ENCODE measurements at regions not wholly inside any gene's neighbourhood (a gene's known extent, or its start where the extent isn't known, plus 50 kb on each side); places are given as distances from the start of the nearest gene placed in this dataset.

DNA sequence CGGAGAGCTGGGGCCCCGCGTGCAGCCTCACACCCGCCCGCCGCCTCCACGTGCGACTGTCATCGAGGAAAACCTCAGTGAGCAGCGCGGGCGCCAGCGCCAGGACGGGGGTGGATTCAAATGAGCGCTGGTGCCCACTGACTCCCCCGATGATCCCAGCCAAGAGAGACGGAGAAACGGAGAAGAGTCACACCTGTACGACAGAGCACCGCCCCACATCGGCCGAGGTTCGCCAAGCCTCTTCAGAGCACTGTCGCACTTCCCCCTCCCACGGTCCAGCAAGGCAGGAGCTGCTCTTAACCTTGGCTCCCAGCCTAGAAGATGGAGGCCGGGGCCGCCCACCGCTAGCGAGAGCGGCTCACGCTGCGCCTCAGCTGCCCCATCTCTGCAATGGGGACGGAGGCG is 130.9 kb upstream of the IQSEC1 start:
- Histone ChIP-seq H3K4me1 (ENCODE audit: control insufficient read depth in 2 of 3, insufficient read depth in 2 of 3, low read depth in 1 of 3, low read length in 3 of 3) (peaks cover 0 to 2% (median 0%) of the 10 kb centered on the region in 3 donors), H3K36me3 (ENCODE audit: control insufficient read depth in 2 of 3, insufficient read depth in 3 of 3, low read length in 3 of 3) (no peaks in the 10 kb centered on the region), H3K27me3 (ENCODE audit: control insufficient read depth, insufficient read depth, low read length) (peaks cover 21% of the 10 kb centered on the region), H3K4me3 (ENCODE audit: low read length in 3 of 3) (no peak overlapping the region), H3K9me3 (ENCODE audit: control insufficient read depth in 2 of 3, insufficient read depth in 1 of 3, low read length in 3 of 3) (no peaks in the 10 kb centered on the region), H3K27ac (ENCODE audit: low read depth in 2 of 2, low read length in 2 of 2) (no peak overlapping the region), H3K9ac (ENCODE audit: low read length in 3 of 3) (no peak overlapping the region)
- intact Hi-C loops (cut with DNase I) = no loop called here
- DNase-seq (peak in 2 of 5 donors; percentile 34 to 68), FAIRE-seq (no peak)
- TF ChIP-seq, protein P1, sequence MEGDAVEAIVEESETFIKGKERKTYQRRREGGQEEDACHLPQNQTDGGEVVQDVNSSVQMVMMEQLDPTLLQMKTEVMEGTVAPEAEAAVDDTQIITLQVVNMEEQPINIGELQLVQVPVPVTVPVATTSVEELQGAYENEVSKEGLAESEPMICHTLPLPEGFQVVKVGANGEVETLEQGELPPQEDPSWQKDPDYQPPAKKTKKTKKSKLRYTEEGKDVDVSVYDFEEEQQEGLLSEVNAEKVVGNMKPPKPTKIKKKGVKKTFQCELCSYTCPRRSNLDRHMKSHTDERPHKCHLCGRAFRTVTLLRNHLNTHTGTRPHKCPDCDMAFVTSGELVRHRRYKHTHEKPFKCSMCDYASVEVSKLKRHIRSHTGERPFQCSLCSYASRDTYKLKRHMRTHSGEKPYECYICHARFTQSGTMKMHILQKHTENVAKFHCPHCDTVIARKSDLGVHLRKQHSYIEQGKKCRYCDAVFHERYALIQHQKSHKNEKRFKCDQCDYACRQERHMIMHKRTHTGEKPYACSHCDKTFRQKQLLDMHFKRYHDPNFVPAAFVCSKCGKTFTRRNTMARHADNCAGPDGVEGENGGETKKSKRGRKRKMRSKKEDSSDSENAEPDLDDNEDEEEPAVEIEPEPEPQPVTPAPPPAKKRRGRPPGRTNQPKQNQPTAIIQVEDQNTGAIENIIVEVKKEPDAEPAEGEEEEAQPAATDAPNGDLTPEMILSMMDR (IDR thresholded peaks at IDR 0.05; ENCODE audit: borderline replicate concordance, extremely low read depth, insufficient read depth) = no peak

DNA sequence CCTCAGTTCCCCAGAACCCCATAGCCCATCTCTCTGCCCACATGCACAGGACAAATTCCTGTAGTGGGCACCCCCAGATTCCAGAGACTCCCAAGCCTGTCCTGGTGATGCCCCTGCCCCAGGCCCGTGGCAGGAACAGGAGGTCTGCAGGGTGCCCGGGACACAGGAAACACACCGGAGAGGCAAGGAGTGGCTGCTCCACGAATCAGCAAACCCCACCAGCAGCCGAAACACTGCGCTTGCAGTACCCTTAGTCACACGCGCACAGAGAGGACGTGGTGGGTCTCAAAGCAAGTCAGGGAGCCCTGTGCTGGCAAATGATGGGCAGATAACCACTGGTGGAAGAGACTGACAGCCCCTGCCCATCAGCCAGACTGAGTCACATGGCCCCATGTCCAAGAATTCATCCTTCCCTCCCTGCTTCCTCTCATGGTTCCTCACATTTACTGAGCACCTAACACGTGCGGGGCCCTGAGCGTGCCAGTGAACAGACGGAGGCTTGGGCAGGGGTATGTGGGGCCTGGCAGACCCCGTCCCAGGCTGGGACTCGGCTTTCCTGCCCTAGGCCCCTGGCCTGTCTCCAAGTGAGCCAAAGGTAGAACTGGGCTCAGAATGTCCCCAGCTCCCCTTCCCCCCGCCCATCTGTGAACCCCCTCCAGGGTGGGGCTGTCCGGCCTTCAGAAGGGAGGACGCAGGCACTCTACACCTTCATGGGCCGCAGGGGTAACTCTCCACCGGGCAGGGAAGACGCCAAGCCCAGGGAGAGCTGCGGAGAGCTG is 130.4 kb upstream of the IQSEC1 start:
- TF ChIP-seq, protein P1 (IDR thresholded peaks at IDR 0.05; ENCODE audit: borderline replicate concordance, extremely low read depth, insufficient read depth) = no peak
- H3K9me3 ChIP-seq (ENCODE audit: control insufficient read depth in 2 of 3, insufficient read depth in 1 of 3, low read length in 3 of 3) = no peaks in the 10 kb centered on the region
- FAIRE-seq = no peak
- no peak overlapping the region for H3K27ac ChIP-seq (ENCODE audit: low read depth in 2 of 2, low read length in 2 of 2)
- no peak overlapping the region for H3K4me3 ChIP-seq (ENCODE audit: low read length in 3 of 3)
- peak in 1 of 5 donors; percentile 67 for DNase-seq
- H3K4me1 ChIP-seq (ENCODE audit: control insufficient read depth in 2 of 3, insufficient read depth in 2 of 3, low read depth in 1 of 3, low read length in 3 of 3) = peaks cover 0 to 2% (median 0%) of the 10 kb centered on the region in 3 donors
- H3K27me3 ChIP-seq (ENCODE audit: control insufficient read depth, insufficient read depth, low read length) = peaks cover 21% of the 10 kb centered on the region
- H3K9ac ChIP-seq (ENCODE audit: low read length in 3 of 3) = no peak overlapping the region
- no peaks in the 10 kb centered on the region for H3K36me3 ChIP-seq (ENCODE audit: control insufficient read depth in 2 of 3, insufficient read depth in 3 of 3, low read length in 3 of 3)
- intact Hi-C loops (cut with DNase I) = no loop called here

DNA sequence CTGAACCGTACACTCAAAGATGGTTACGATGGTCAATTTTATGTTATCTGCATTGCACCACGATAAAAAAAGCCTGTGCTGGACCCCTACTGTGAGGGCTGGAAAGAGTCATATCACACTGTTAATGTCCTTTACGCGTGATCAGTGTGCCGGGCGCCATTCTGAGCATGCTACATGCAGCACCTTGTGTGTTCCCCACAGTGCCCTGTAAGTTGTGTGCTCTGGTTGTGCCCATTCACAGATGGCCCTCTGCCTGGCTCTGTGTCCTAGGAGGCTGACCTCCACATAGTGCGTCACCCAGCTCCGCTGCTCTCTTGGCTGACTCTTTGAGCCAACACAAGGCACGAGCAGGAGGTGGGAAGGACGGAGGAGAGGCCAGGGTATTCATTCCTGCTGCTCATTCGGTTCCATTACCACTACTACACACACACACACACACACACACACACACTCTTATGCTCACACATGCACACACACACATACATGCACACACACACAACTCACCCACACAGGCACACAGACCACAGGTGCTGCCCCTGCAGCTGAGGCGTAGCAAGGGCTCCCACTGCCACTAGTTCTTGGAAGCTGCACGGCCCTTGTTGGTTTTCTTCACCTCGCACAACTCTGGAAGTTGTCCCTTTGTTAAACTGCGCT is 129.6 kb upstream of the IQSEC1 start:
- FAIRE-seq (no peak), DNase-seq (no peak)
- H3K36me3 ChIP-seq (ENCODE audit: control insufficient read depth in 2 of 3, insufficient read depth in 3 of 3, low read length in 3 of 3) = no peaks in the 10 kb centered on the region
- H3K27me3 ChIP-seq (ENCODE audit: control insufficient read depth, insufficient read depth, low read length) = peaks cover 21% of the 10 kb centered on the region
- H3K9me3 ChIP-seq (ENCODE audit: control insufficient read depth in 2 of 3, insufficient read depth in 1 of 3, low read length in 3 of 3) = no peaks in the 10 kb centered on the region
- H3K4me3 ChIP-seq (ENCODE audit: low read length in 3 of 3) = no peak overlapping the region
- TF ChIP-seq, protein P1 (IDR thresholded peaks at IDR 0.05; ENCODE audit: borderline replicate concordance, extremely low read depth, insufficient read depth) = no peak
- intact Hi-C loops (cut with DNase I) = no loop called here
- peaks cover 0 to 2% (median 0%) of the 10 kb centered on the region in 3 donors for H3K4me1 ChIP-seq (ENCODE audit: control insufficient read depth in 2 of 3, insufficient read depth in 2 of 3, low read depth in 1 of 3, low read length in 3 of 3)
- no peak overlapping the region for H3K27ac ChIP-seq (ENCODE audit: low read depth in 2 of 2, low read length in 2 of 2)
- H3K9ac ChIP-seq (ENCODE audit: low read length in 3 of 3) = no peak overlapping the region
